NCI-H446 (cell line): ENCODE measurements at regions not wholly inside any gene's neighbourhood (a gene's known extent, or its start where the extent isn't known, plus 50 kb on each side); places are given as distances from the start of the nearest gene placed in this dataset.

ENCODE experiments used
- DNase-seq, 2 experiments: peaks; one replicate each; lab custom pipeline; 2025; lab: John Stamatoyannopoulos, UW

DNA sequence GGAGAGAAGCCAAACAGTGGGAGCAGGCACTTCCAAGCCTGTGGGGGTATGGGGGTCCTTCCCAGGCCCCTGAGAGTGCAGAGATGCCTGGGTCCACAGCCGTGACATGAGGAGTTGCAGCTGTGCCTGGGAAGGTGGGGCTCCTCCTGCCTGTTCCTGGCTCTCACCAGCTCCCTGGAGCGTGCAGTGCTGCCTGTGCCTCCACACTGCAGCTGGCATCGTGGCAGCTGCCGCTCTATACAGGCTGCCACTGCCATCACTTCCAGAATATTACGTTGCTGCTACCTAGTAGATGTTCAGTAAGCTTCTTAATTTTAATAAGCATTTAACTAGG lies 223.7 kb downstream of the KCNC2 start:
- DNase-seq: peak in 1 of 2 experiments; percentile 11

- DNase-seq: no peak
These were observed 221.5 kb downstream of the KCNC2 start for GRCh38 chr12:74988156-74988555.
